ENCODE measurements at regions not wholly inside any gene's neighbourhood (a gene's known extent, or its start where the extent isn't known, plus 50 kb on each side); places are given as distances from the start of the nearest gene placed in this dataset.

DNA sequence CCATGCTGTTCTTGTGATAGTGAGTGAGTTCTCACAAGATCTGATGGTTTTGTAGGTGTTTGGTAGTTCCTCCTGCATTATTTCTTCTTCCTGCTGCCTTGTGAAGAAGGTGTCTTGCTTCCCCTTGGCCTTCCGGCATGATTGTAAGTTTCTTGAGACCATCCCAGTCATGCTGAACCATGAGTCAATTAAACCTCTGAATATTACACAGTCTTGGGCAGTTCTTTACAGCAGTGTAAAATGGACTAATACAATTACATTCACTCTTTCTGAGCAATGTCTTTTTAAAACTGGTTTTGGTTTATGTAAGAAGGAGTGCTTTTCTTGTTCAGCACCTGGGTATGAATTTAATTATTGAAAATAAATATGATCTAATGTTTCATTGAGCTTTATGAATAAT lies 50.7 kb upstream of the ARRDC3 start (continued):
- TF ChIP-seq, protein P1, sequence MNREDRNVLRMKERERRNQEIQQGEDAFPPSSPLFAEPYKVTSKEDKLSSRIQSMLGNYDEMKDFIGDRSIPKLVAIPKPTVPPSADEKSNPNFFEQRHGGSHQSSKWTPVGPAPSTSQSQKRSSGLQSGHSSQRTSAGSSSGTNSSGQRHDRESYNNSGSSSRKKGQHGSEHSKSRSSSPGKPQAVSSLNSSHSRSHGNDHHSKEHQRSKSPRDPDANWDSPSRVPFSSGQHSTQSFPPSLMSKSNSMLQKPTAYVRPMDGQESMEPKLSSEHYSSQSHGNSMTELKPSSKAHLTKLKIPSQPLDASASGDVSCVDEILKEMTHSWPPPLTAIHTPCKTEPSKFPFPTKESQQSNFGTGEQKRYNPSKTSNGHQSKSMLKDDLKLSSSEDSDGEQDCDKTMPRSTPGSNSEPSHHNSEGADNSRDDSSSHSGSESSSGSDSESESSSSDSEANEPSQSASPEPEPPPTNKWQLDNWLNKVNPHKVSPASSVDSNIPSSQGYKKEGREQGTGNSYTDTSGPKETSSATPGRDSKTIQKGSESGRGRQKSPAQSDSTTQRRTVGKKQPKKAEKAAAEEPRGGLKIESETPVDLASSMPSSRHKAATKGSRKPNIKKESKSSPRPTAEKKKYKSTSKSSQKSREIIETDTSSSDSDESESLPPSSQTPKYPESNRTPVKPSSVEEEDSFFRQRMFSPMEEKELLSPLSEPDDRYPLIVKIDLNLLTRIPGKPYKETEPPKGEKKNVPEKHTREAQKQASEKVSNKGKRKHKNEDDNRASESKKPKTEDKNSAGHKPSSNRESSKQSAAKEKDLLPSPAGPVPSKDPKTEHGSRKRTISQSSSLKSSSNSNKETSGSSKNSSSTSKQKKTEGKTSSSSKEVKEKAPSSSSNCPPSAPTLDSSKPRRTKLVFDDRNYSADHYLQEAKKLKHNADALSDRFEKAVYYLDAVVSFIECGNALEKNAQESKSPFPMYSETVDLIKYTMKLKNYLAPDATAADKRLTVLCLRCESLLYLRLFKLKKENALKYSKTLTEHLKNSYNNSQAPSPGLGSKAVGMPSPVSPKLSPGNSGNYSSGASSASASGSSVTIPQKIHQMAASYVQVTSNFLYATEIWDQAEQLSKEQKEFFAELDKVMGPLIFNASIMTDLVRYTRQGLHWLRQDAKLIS (CRISPR knock-in tag; IDR thresholded peaks at IDR 0.05; ENCODE audit: borderline replicate concordance) = no peak
- TF ChIP-seq, protein P2, sequence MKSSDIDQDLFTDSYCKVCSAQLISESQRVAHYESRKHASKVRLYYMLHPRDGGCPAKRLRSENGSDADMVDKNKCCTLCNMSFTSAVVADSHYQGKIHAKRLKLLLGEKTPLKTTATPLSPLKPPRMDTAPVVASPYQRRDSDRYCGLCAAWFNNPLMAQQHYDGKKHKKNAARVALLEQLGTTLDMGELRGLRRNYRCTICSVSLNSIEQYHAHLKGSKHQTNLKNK (CRISPR knock-in tag; IDR thresholded peaks at IDR 0.05) = no peak
- TF ChIP-seq ATF3 (CRISPR knock-in tag; conservative IDR thresholded peaks at IDR 0.05) (no peak), ZNF281 (CRISPR knock-in tag; IDR thresholded peaks at IDR 0.05) (no peak), JAZF1 (CRISPR knock-in tag; IDR thresholded peaks at IDR 0.05) (no peak), EMX1 (CRISPR knock-in tag; IDR thresholded peaks at IDR 0.05) (no peak)
- TF ChIP-seq, protein P3, sequence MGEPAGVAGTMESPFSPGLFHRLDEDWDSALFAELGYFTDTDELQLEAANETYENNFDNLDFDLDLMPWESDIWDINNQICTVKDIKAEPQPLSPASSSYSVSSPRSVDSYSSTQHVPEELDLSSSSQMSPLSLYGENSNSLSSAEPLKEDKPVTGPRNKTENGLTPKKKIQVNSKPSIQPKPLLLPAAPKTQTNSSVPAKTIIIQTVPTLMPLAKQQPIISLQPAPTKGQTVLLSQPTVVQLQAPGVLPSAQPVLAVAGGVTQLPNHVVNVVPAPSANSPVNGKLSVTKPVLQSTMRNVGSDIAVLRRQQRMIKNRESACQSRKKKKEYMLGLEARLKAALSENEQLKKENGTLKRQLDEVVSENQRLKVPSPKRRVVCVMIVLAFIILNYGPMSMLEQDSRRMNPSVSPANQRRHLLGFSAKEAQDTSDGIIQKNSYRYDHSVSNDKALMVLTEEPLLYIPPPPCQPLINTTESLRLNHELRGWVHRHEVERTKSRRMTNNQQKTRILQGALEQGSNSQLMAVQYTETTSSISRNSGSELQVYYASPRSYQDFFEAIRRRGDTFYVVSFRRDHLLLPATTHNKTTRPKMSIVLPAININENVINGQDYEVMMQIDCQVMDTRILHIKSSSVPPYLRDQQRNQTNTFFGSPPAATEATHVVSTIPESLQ (CRISPR knock-in tag; IDR thresholded peaks at IDR 0.05) = no peak
